ENCODE measurements at regions not wholly inside any gene's neighbourhood (a gene's known extent, or its start where the extent isn't known, plus 50 kb on each side); places are given as distances from the start of the nearest gene placed in this dataset.
"Not testable (repeated sequence)": the region's sequence is repeated elsewhere in the genome, so short reads cannot be mapped to it uniquely, and the experiment has no call there.

GRCh38 chr14:43003845-43004244, 1397.2 kb downstream of the LRFN5 start:
- peak; percentile 7 for DNase-seq

GRCh38 chr14:43001731-43002130, 1395.1 kb downstream of the LRFN5 start:
- peak; percentile 3 for DNase-seq

GRCh38 chr14:42994051-42994736, 1387.5 kb downstream of the LRFN5 start:
- DNase-seq = no peak

GRCh38 chr14:42992930-42993329, 1386.3 kb downstream of the LRFN5 start:
- no peak for DNase-seq

- no peak for DNase-seq
These were observed 1373.7 kb downstream of the LRFN5 start for GRCh38 chr14:42980419-42980818.

DNA sequence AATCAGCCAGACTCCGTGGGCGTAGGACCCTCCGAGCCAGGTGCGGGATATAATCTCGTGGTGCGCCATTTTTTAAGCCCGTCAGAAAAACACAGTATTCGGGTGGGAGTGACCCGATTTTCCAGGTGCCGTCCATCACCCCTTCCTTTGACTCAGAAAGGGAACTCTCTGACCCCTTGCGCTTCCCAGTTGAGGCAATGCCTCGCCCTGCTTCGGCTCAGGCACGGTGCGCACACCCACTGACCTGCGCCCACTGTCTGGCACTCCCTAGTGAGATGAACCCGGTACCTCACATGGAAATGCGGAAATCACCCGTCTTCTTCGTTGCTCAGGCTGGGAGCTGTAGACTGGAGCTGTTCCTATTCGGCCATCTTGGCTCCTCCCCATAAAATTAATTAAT, 1366.5 kb downstream of the LRFN5 start:
- DNase-seq = not testable (repeated sequence)

GRCh38 chr14:42965512-42965911, 1358.8 kb downstream of the LRFN5 start:
- DNase-seq = no peak

GRCh38 chr14:42961509-42961908, 1354.8 kb downstream of the LRFN5 start:
- DNase-seq = no peak

GRCh38 chr14:42950363-42950762, 1343.7 kb downstream of the LRFN5 start:
- DNase-seq = no peak

DNA sequence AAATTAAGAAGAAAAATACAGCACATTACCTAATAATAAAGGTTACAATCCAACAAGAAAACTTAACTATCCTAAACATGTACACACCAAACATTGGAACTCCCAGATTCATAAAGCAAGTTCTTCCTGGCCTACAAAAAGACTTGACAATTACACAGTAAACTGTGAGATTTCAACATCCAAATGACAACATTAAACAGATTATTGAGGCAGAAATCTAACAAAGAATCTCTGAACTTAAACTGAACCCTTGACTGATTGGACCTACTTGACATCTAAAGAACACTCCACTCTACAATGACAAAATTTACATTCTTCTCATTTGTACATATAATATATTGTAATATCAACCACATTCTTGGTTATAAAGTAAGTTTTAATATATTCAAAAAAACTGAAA, 1341.3 kb downstream of the LRFN5 start:
- no peak for DNase-seq

DNA sequence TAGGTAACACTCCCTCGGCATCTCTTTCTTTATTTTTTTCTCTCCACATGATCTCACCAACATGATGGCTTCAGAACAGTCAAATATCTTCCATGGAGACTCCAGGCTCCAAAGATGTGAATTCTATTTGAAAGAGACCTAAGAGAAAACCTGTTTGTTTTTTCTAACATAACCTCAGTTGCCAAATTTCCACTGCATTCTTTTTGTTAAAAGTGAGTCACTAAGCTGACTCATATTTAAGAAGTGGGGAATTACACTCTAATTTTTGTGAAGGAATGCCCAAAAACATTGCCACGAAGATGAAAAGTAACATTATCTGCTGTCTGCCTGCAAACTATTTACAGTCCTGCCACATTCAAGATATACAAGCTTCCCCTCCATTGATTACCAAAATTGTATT, 1337.6 kb downstream of the LRFN5 start:
- DNase-seq = no peak

DNA sequence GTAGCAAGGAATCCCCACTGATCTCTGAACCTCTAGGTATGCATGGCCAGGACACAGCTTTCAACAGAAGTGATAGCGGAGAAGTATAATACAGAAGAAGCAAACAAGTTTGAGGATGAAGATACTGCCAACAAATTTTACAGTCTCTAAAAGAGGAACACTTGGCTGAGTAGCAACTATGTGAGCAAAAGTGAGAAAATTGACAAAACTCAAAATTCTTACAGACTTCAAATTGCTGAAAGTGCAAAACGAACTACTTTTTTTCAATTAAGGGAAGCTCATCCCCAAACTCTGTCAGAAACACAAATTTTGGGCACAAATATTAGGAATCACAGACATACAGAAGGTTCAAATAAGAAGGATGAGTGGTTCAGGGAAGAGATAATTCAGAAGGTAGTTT, 1324.6 kb downstream of the LRFN5 start:
- no peak for DNase-seq

DNA sequence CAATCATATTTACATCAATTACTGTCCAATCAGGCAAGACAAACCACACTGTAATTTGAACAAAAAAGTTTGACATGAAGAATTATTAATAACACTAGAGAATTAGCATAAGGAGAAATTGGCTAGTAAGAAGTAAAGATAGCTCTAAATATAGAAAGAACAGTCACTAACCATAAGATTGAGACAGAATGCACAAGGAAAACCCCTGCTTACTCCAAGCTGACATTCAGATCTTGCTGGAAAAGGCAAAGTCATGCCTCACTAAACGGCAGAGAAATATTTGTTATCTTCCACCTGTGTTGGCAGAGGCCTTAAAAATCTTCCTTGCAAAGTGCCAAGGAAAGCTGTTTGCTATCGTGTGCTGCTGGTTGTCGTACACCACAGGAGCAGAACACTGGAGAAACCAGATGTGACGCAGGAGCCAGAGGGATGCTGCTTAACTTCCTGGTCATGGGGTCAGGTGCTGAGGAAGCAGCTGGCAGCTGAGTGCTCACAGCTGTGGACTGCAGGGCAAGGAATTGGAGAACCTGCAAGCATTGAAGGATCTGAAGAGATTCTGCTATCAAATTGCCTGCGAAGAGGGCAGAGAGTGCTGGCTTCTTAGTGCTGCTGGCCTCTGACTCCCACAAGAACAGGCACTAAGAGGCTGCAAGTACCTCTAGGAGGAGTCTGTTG, 1323.3 kb downstream of the LRFN5 start:
- peak; percentile 2 for DNase-seq

GRCh38 chr14:42927313-42927712, 1320.6 kb downstream of the LRFN5 start:
- no peak for DNase-seq

DNA sequence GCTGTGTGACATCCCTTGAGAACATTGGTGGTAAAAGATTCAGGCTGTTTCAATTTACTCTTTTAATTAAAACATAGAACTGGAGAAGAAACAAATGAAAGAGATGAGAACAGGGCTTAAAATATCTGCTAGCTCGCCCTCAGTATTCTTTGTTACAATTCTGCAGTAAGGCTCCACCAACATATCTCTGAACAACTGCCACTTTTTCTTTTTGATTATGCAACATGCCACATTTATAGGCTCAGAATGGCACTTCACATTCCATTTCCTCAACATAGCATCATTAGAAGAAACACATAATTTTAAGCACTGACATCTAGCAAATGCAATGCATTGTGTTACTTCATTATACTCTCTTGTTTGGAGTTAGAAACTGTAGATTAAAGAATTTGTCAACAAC, 1315.2 kb downstream of the LRFN5 start:
- DNase-seq = no peak

- no peak for DNase-seq
These were observed 1311.9 kb downstream of the LRFN5 start for GRCh38 chr14:42918615-42919014.

DNA sequence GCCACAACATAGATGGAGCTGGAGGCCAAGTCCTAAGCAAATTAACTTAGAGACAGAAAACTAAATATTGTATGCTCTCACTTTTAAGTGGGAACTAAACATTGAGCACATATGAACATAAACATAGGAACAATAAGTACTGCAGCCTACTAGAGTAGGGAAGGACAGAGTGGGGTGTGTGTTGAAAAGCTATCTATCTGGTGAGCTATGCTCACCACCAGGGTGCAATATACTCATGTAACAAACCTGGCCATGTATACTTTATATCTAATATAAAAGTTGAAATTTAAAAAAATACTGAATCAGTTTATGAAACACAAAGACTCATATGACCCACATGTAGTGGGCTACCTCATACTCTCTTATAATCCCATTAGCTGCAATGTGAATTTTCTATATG, 1305.0 kb downstream of the LRFN5 start:
- peak; percentile 2 for DNase-seq

DNA sequence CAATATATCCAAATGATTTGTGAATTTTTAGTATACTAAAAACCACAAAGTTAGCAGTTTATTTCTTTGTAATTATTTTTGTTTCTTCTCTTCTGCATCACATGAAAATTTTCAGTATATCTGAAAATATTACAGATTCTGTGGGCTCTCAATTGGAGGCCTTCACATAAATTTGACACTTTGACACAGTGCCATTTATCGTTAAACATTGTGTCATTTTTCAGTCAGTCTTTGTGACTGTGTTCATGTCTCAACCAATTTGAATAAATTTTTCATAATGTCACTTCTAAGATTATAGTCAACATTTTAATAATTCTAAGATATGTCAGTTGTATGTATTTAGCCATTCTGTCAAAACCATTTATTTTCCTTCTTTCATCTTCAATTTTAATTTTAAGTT, 1303.0 kb downstream of the LRFN5 start:
- no peak for DNase-seq

GRCh38 chr14:42893183-42893582, 1286.5 kb downstream of the LRFN5 start:
- DNase-seq = no peak

GRCh38 chr14:42884100-42884499, 1277.4 kb downstream of the LRFN5 start:
- peak; percentile 78 for DNase-seq

GRCh38 chr14:42877716-42878115, 1271.0 kb downstream of the LRFN5 start:
- no peak for DNase-seq

- no peak for DNase-seq
These were observed 1266.1 kb downstream of the LRFN5 start for GRCh38 chr14:42872786-42873185.

DNA sequence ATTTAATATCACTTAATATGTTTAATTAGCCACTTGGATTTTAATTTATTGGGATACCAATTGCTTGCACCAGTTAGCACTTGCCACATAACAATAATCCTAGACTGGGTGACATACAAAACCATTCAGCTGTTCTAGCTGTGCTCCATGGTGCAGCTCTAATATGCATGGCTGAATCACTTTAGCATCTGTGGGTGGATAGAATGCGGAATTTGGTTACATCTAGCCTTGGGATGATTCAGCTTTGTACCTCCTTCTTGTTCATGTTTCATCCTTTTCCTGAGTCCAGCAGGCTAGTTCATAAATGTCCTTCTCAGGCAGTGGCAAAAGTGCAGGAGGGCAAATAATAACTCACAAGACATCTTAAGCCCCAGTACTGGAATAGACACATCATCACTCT, 1263.0 kb downstream of the LRFN5 start:
- no peak for DNase-seq

DNA sequence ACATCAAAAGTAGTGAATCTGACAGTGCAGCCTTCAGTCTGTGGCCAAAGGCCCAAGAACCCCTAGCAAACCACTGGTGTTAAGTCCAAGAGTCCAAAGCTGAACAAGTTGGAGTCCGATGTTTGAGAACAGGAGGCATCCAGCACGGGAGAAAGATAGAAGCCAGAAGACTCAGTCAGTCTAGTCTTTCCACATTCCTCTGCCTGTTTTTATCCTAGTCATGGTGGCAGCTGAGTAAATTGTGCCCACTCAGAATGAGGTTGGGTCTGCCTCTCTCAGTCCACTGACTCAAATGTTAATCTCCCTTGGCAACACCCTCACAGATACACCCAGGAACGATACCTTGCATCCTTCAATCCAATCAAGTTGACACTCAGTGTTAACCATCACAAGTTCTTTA, 1255.4 kb downstream of the LRFN5 start:
- no peak for DNase-seq

- no peak for DNase-seq
These were observed 1253.7 kb downstream of the LRFN5 start for GRCh38 chr14:42860371-42860770.
